Muscle of leg (tissue), 3 donors: ENCODE measurements at regions not wholly inside any gene's neighbourhood (a gene's known extent, or its start where the extent isn't known, plus 50 kb on each side); places are given as distances from the start of the nearest gene placed in this dataset.

Source experiments
- DNase-seq: peaks from one replicate; pipeline ENCODE4 v3.0.0; 2013
- H3K27ac ChIP-seq: one replicate; pipeline ENCODE4 v1.5.1; 2013; ENCODE audit warnings: mild to moderate bottlenecking, low read length, control low read depth
- H3K27me3 ChIP-seq: one replicate; pipeline ENCODE4 v1.6.1; 2013; ENCODE audit warnings: low read length; ENCODE audit not compliant: control insufficient read depth, insufficient read depth
- H3K36me3 ChIP-seq: one replicate; pipeline ENCODE4 v1.6.1; 2013; ENCODE audit warnings: low read length; ENCODE audit not compliant: control insufficient read depth, insufficient read depth
- H3K4me1 ChIP-seq: one replicate; pipeline ENCODE4 v1.6.1; 2013; ENCODE audit warnings: low read length; ENCODE audit not compliant: control insufficient read depth, insufficient read depth
- H3K4me3 ChIP-seq: one replicate; pipeline ENCODE4 v1.5.1; 2013; ENCODE audit warnings: low read length, control low read depth
- H3K9me3 ChIP-seq: replicated peaks from 2 replicates; pipeline ENCODE4 v1.6.1; 2013; ENCODE audit warnings: low read depth, low read length; ENCODE audit not compliant: control insufficient read depth
- WGBS: methylation state at CpG from one replicate; pipeline ENCODE4 v1.1.5; 2013; ENCODE audit warnings: missing lambda C conversion rate; ENCODE audit not compliant: insufficient coverage; 5-methylcytosine and 5-hydroxymethylcytosine counted together

- H3K27ac ChIP-seq = no peak overlapping the region
- no peak for DNase-seq
- no peak overlapping the region for H3K4me3 ChIP-seq
- H3K9me3 ChIP-seq = no peaks in the 10 kb centered on the region
- no peaks in the 10 kb centered on the region for H3K4me1 ChIP-seq
- no peaks in the 10 kb centered on the region for H3K36me3 ChIP-seq
- no peaks in the 10 kb centered on the region for H3K27me3 ChIP-seq
- 76% methylated on average over 2 of the region's 7 CpGs for WGBS
Measured at GRCh38 chr14:61940666-61941420, 178.6 kb downstream of the SNAPC1 start.

- no peaks in the 10 kb centered on the region for H3K36me3 ChIP-seq
- H3K4me1 ChIP-seq = no peaks in the 10 kb centered on the region
- no peaks in the 10 kb centered on the region for H3K27me3 ChIP-seq
- H3K9me3 ChIP-seq = no peaks in the 10 kb centered on the region
- no peak overlapping the region for H3K4me3 ChIP-seq
- H3K27ac ChIP-seq = no peak overlapping the region
- WGBS = 100% methylated on average over 2 of the region's 4 CpGs
- peak; percentile 23 for DNase-seq
Measured at GRCh38 chr14:61941421-61942150, 179.4 kb downstream of the SNAPC1 start.

DNA sequence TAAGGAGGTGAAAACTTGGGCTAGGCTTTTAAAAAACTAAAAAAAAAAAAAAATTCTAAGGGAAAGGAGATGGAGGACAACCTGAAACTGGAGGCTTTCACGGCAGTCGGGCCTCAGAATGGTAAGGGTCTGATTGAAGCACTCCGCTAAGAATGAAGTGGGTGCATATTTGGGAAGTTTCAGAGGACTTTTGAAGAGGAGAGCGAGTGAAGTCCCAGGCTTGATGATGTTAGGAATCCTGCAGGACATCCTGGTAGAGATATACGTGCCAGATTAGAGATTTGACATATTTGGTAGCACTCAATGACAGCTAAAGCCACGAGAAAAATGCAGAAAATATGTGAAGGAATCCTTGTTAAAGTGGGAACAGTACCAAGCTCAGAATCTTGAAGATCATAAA is 186.2 kb downstream of the SNAPC1 start:
- no peaks in the 10 kb centered on the region for H3K9me3 ChIP-seq
- H3K36me3 ChIP-seq = no peaks in the 10 kb centered on the region
- no peaks in the 10 kb centered on the region for H3K27me3 ChIP-seq
- 87% methylated on average over 6 of the region's 6 CpGs for WGBS
- no peak overlapping the region for H3K4me3 ChIP-seq
- H3K4me1 ChIP-seq = no peaks in the 10 kb centered on the region
- H3K27ac ChIP-seq = no peak overlapping the region
- DNase-seq = no peak

GRCh38 chr14:61950340-61950739 is 188.1 kb downstream of the SNAPC1 start:
- DNase-seq = no peak
- no peaks in the 10 kb centered on the region for H3K27me3 ChIP-seq
- H3K27ac ChIP-seq = no peak overlapping the region
- H3K4me3 ChIP-seq = no peak overlapping the region
- H3K4me1 ChIP-seq = no peaks in the 10 kb centered on the region
- H3K36me3 ChIP-seq = no peaks in the 10 kb centered on the region
- no peaks in the 10 kb centered on the region for H3K9me3 ChIP-seq
- WGBS = no CpG with 5 or more reads among the region's 3 CpGs

DNA sequence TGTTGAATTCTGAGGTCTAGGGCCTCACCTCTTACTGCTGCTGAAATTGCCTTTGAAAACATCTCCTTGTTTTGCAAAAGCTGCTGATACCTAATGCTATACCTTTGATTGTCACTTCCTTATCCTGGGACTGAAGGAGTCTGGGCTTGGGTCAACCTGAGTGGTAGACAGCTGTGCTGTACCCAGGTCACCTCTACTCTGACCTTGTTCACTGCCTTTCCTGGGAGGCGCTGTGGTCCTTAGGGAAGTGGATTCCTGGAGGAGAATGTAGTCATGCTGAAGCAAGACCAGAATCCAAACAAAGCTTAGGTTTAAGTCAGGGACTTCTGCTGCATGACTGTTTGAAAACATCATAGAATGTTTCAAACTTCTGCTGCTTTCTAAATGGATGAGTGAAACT is 191.4 kb downstream of the SNAPC1 start:
- Histone ChIP-seq H3K27me3 (no peaks in the 10 kb centered on the region), H3K27ac (no peak overlapping the region), H3K4me1 (no peaks in the 10 kb centered on the region), H3K9me3 (peaks cover 3% of the 10 kb centered on the region), H3K4me3 (no peak overlapping the region), H3K36me3 (no peaks in the 10 kb centered on the region)
- 56% methylated on average over 1 of the region's 1 CpG for WGBS
- no peak for DNase-seq

DNA sequence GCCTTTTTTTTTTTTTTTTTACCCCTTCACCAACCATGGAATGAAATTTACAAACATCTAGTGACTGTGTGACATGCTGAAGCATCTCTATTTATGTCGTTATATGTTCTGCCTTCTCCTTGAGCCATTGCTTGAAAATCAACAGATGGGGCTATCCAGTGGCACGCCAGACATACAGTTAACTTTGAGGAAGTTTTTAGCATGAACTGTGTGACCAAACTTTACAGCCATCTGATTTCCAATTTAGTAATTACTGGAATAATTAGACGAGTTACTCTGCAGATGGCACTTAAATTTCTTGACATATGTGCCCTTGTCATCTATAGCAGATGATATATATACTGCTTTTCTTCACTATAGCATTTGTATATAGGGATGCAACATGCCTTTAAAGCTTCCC is 192.1 kb downstream of the SNAPC1 start:
- no peaks in the 10 kb centered on the region for H3K27me3 ChIP-seq
- no peak overlapping the region for H3K27ac ChIP-seq
- H3K9me3 ChIP-seq = peaks cover 3% of the 10 kb centered on the region
- DNase-seq = no peak
- no peaks in the 10 kb centered on the region for H3K4me1 ChIP-seq
- H3K4me3 ChIP-seq = no peak overlapping the region
- WGBS = no CpG with 5 or more reads among the region's 3 CpGs
- H3K36me3 ChIP-seq = no peaks in the 10 kb centered on the region

- Histone ChIP-seq H3K27me3 (no peaks in the 10 kb centered on the region), H3K27ac (no peak overlapping the region), H3K9me3 (peaks cover 3% of the 10 kb centered on the region), H3K4me1 (no peaks in the 10 kb centered on the region), H3K36me3 (no peaks in the 10 kb centered on the region), H3K4me3 (no peak overlapping the region)
- WGBS = 100% methylated on average over 1 of the region's 1 CpG
- no peak for DNase-seq
Measured at GRCh38 chr14:61956517-61956916, 194.3 kb downstream of the SNAPC1 start.

- no peaks in the 10 kb centered on the region for H3K4me1 ChIP-seq
- H3K9me3 ChIP-seq = peaks cover 3% of the 10 kb centered on the region
- no CpG with 5 or more reads among the region's 2 CpGs for WGBS
- no peak for DNase-seq
- H3K27me3 ChIP-seq = no peaks in the 10 kb centered on the region
- no peak overlapping the region for H3K4me3 ChIP-seq
- H3K27ac ChIP-seq = no peak overlapping the region
- no peaks in the 10 kb centered on the region for H3K36me3 ChIP-seq
Measured at GRCh38 chr14:61959348-61959747, 197.1 kb downstream of the SNAPC1 start.

DNA sequence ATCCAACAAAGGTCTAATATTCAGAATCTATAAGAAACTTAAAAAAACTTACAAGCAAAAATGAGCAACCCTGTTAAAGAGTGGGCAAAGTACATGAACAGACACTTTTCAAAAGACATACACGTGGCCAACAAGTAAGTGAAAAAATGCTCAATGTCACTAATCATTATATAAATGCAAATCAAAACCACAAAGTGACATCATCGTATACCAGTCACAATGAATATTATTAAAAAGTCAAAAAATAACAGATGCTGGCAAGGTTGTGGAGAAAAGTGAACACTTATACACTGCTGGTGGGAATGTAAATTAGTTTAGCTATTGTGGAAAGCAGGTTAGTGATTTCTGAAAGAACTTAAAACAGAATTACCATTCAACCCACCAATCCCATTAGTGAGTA is 199.1 kb downstream of the SNAPC1 start:
- peaks cover 2% of the 10 kb centered on the region for H3K9me3 ChIP-seq
- no peak overlapping the region for H3K27ac ChIP-seq
- H3K4me1 ChIP-seq = no peaks in the 10 kb centered on the region
- no peaks in the 10 kb centered on the region for H3K36me3 ChIP-seq
- no peak for DNase-seq
- WGBS = no CpG with 5 or more reads among the region's 2 CpGs
- no peaks in the 10 kb centered on the region for H3K27me3 ChIP-seq
- H3K4me3 ChIP-seq = no peak overlapping the region

GRCh38 chr14:61963926-61964325 is 201.7 kb downstream of the SNAPC1 start:
- no peaks in the 10 kb centered on the region for H3K36me3 ChIP-seq
- H3K9me3 ChIP-seq = no peaks in the 10 kb centered on the region
- no peaks in the 10 kb centered on the region for H3K4me1 ChIP-seq
- H3K4me3 ChIP-seq = no peak overlapping the region
- no peak for DNase-seq
- no peaks in the 10 kb centered on the region for H3K27me3 ChIP-seq
- no CpG with 5 or more reads among the region's 2 CpGs for WGBS
- no peak overlapping the region for H3K27ac ChIP-seq
